ENCODE measurements at regions not wholly inside any gene's neighbourhood (a gene's known extent, or its start where the extent isn't known, plus 50 kb on each side); places are given as distances from the start of the nearest gene placed in this dataset.

- ATAC-seq (no peak), DNase-seq (ENCODE audit: low spot score) (no peak)
- Mint-ChIP-seq H3K4me1 (peaks cover 43% of the 10 kb centered on the region), H3K9me3 (no peaks in the 10 kb centered on the region), H3K36me3 (no peaks in the 10 kb centered on the region), H3K27ac (no peak overlapping the region), H3K27me3 (ENCODE audit: low read depth) (no peaks in the 10 kb centered on the region; the same call in 1 of the 2 replicates), H3K4me3 (no peak overlapping the region)
- no peak for TF ChIP-seq ZMAT4 (CRISPR knock-in tag; IDR thresholded peaks at IDR 0.05)
- no peak for TF ChIP-seq FOXJ3 (CRISPR knock-in tag; IDR thresholded peaks at IDR 0.05; ENCODE audit: borderline replicate concordance)
- TF ChIP-seq ZNF423 (CRISPR knock-in tag; IDR thresholded peaks at IDR 0.05) = no peak
- no peak for TF ChIP-seq TCF7 (CRISPR knock-in tag; IDR thresholded peaks at IDR 0.05; ENCODE audit: low read depth)
- TF ChIP-seq ZNF532 (CRISPR knock-in tag; IDR thresholded peaks at IDR 0.05; ENCODE audit: borderline replicate concordance) = no peak
- TF ChIP-seq PRDM15 (CRISPR knock-in tag; IDR thresholded peaks at IDR 0.05) = no peak
- no peak for TF ChIP-seq ETV6 (CRISPR knock-in tag; IDR thresholded peaks at IDR 0.05)
- no peak for TF ChIP-seq E2F5 (CRISPR knock-in tag; IDR thresholded peaks at IDR 0.05)
- POLR2A ChIA-PET = no interaction called here
- CTCF ChIA-PET = no interaction called here
Measured at GRCh38 chr10:114709984-114710383, 51.9 kb upstream of the ABLIM1 start.

- POLR2A ChIA-PET = no interaction called here
- Mint-ChIP-seq H3K36me3 (no peaks in the 10 kb centered on the region), H3K27me3 (ENCODE audit: low read depth) (no peaks in the 10 kb centered on the region), H3K4me3 (no peak overlapping the region), H3K27ac (no peak overlapping the region), H3K9me3 (no peaks in the 10 kb centered on the region), H3K4me1 (peaks cover 45% of the 10 kb centered on the region)
- DNase-seq (ENCODE audit: low spot score) = peak; percentile 22
- CTCF ChIA-PET = interaction anchor here (0.6 to 2.0 kb wide), 7 partner anchors 17 to 418 kb away, joined by 3 to 8 read pairs (median 4); partner anchors contain the start of gene FHIP2A
- ATAC-seq = peak; percentile 86
- TF ChIP-seq PREB (CRISPR knock-in tag; IDR thresholded peaks at IDR 0.05; ENCODE audit: borderline replicate concordance) (no peak), GABPB1 (CRISPR knock-in tag; IDR thresholded peaks at IDR 0.05) (no peak), ATF1 (CRISPR knock-in tag; IDR thresholded peaks at IDR 0.05) (no peak), JAZF1 (CRISPR knock-in tag; IDR thresholded peaks at IDR 0.05) (no peak), ZNF263 (CRISPR knock-in tag; IDR thresholded peaks at IDR 0.05; ENCODE audit: low read depth) (no peak), ATF6 (CRISPR knock-in tag; IDR thresholded peaks at IDR 0.05) (no peak), ZNF121 (CRISPR knock-in tag; IDR thresholded peaks at IDR 0.05) (no peak), AR (CRISPR knock-in tag; IDR thresholded peaks at IDR 0.05) (no peak), ZNF396 (CRISPR knock-in tag; IDR thresholded peaks at IDR 0.05; ENCODE audit: borderline replicate concordance) (no peak), TCF7 (CRISPR knock-in tag; IDR thresholded peaks at IDR 0.05; ENCODE audit: low read depth) (no peak), IRF1 (CRISPR knock-in tag; IDR thresholded peaks at IDR 0.05) (no peak)
Measured at GRCh38 chr10:114711176-114711868, 53.2 kb upstream of the ABLIM1 start.

Data from WTC11 (cell line).